ENCODE measurements at regions not wholly inside any gene's neighbourhood (a gene's known extent, or its start where the extent isn't known, plus 50 kb on each side); places are given as distances from the start of the nearest gene placed in this dataset.

- no peak for DNase-seq
Observed at GRCh38 chr6:5946701-5947100, 60.0 kb downstream of the NRN1 start.

- no peak for DNase-seq
Observed at GRCh38 chr6:5946181-5946580, 60.5 kb downstream of the NRN1 start.

- no peak for DNase-seq
Observed at GRCh38 chr6:5943591-5943990, 63.1 kb downstream of the NRN1 start.

- DNase-seq: no peak
Observed at GRCh38 chr6:5942591-5942990, 64.1 kb downstream of the NRN1 start.

GRCh38 chr6:5941188-5941587 is 65.5 kb downstream of the NRN1 start:
- no peak for DNase-seq

- DNase-seq: no peak
Observed at GRCh38 chr6:5938934-5939333, 67.8 kb downstream of the NRN1 start.

- no peak for DNase-seq
Observed at GRCh38 chr6:5937936-5938706, 68.6 kb downstream of the NRN1 start.

GRCh38 chr6:5937169-5937909 is 69.4 kb downstream of the NRN1 start:
- no peak for DNase-seq

GRCh38 chr6:5936631-5937030 is 70.1 kb downstream of the NRN1 start:
- no peak for DNase-seq

GRCh38 chr6:5936140-5936539 is 70.6 kb downstream of the NRN1 start:
- no peak for DNase-seq

- no peak for DNase-seq
Observed at GRCh38 chr6:5930968-5931367, 75.8 kb downstream of the NRN1 start.

GRCh38 chr6:5930143-5930770 is 76.5 kb downstream of the NRN1 start:
- no peak for DNase-seq

GRCh38 chr6:5923840-5924239 is 82.9 kb downstream of the NRN1 start:
- DNase-seq: no peak

GRCh38 chr6:5922230-5922629 is 84.5 kb downstream of the NRN1 start:
- DNase-seq: no peak

GRCh38 chr6:5909721-5910120 is 97.0 kb downstream of the NRN1 start:
- no peak for DNase-seq

GRCh38 chr6:5906842-5907241 is 99.9 kb downstream of the NRN1 start:
- no peak for DNase-seq

GRCh38 chr6:5906340-5906670 is 100.4 kb downstream of the NRN1 start:
- no peak for DNase-seq

GRCh38 chr6:5905431-5906339 is 101.0 kb downstream of the NRN1 start:
- no peak for DNase-seq

- DNase-seq: no peak
Observed at GRCh38 chr6:5904532-5904931, 102.2 kb downstream of the NRN1 start.

- DNase-seq: no peak
Observed at GRCh38 chr6:5899216-5900045, 107.3 kb downstream of the NRN1 start.

- DNase-seq: no peak
Observed at GRCh38 chr6:5898563-5898962, 108.2 kb downstream of the NRN1 start.

GRCh38 chr6:5898102-5898501 is 108.6 kb downstream of the NRN1 start:
- DNase-seq: no peak

Data from NCI-H748 treated with DMSO at 0.1 percent for 48 hours (cell line).